HEK293T (cell line): ENCODE measurements at regions not wholly inside any gene's neighbourhood (a gene's known extent, or its start where the extent isn't known, plus 50 kb on each side); places are given as distances from the start of the nearest gene placed in this dataset.

Source experiments
- ARNT ChIP-seq: fragments of 450-650 bp; IDR thresholded peaks from 2 replicates; pipeline ENCODE4 v1.6.1; 2017; ENCODE audit warnings: mild to moderate bottlenecking
- FOXM1 ChIP-seq: fragments of 450-650 bp; IDR thresholded peaks from 2 replicates; pipeline ENCODE4 v1.6.1; 2017; ENCODE audit warnings: mild to moderate bottlenecking, borderline replicate concordance
- NFRKB ChIP-seq: fragments of 450-650 bp; IDR thresholded peaks from 2 replicates; pipeline ENCODE4 v1.6.1; 2016; ENCODE audit warnings: mild to moderate bottlenecking, moderate library complexity
- SP1 ChIP-seq: fragments of 450-650 bp; IDR thresholded peaks from 2 replicates; pipeline ENCODE4 v1.6.1; 2017

DNA sequence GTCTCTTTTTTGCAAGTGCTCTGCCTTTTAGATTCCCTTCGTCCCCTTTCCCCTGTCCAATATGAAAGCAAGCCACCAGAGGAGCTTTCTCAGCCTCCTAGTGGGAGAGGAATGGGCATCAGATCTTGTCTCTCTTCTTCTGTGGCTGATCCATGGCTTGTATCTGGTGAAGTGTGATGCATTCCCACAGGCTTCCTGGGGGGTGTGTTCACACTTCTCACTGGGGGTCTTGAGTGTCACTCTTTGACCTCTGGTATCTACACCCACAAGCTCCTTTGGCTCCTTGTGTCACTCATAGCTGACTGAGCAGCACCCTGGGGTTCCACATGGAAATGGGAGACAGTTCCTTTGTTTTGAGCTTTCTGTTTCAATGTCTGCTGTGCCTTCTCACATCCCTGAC, 411.5 kb downstream of the GADD45G start:
- TF ChIP-seq FOXM1 (no peak), ARNT (no peak), NFRKB (no peak), SP1 (no peak)
